GM18909 (cell line): ENCODE measurements at regions not wholly inside any gene's neighbourhood (a gene's known extent, or its start where the extent isn't known, plus 50 kb on each side); places are given as distances from the start of the nearest gene placed in this dataset.
"Not testable (repeated sequence)": the region's sequence is repeated elsewhere in the genome, so short reads cannot be mapped to it uniquely, and the experiment has no call there.

ENCODE experiments used
- ATAC-seq: cut with Tn5 transposase; IDR thresholded peaks from one replicate; pipeline ENCODE4 v1.9.1; 2021; ENCODE audit warnings: mild to moderate bottlenecking; ENCODE audit not compliant: unreplicated experiment, poor library complexity

GRCh38 chr2:5021136-5021535 lies 671.0 kb upstream of the SOX11 start:
- ATAC-seq: no peak

GRCh38 chr2:5022061-5022460 lies 670.1 kb upstream of the SOX11 start:
- no peak for ATAC-seq

- ATAC-seq: not testable (repeated sequence)
Measured at GRCh38 chr2:5022708-5023635, 669.2 kb upstream of the SOX11 start.

- no peak for ATAC-seq
Measured at GRCh38 chr2:5026571-5027234, 665.5 kb upstream of the SOX11 start.

- ATAC-seq: no peak
Measured at GRCh38 chr2:5035057-5035488, 657.1 kb upstream of the SOX11 start.

GRCh38 chr2:5036256-5036655 lies 655.9 kb upstream of the SOX11 start:
- ATAC-seq: no peak

- ATAC-seq: no peak
Measured at GRCh38 chr2:5039241-5039975, 652.8 kb upstream of the SOX11 start.

- ATAC-seq: no peak
Measured at GRCh38 chr2:5040571-5040970, 651.6 kb upstream of the SOX11 start.

- ATAC-seq: no peak
Measured at GRCh38 chr2:5041501-5041900, 650.7 kb upstream of the SOX11 start.

GRCh38 chr2:5042666-5043440 lies 649.3 kb upstream of the SOX11 start:
- ATAC-seq: no peak

GRCh38 chr2:5051300-5051699 lies 640.9 kb upstream of the SOX11 start:
- ATAC-seq: no peak

GRCh38 chr2:5052905-5053304 lies 639.3 kb upstream of the SOX11 start:
- no peak for ATAC-seq

GRCh38 chr2:5057891-5058351 lies 634.3 kb upstream of the SOX11 start:
- ATAC-seq: no peak

- ATAC-seq: no peak
Measured at GRCh38 chr2:5060956-5061355, 631.2 kb upstream of the SOX11 start.

- no peak for ATAC-seq
Measured at GRCh38 chr2:5064687-5065086, 627.5 kb upstream of the SOX11 start.

GRCh38 chr2:5067816-5068215 lies 624.4 kb upstream of the SOX11 start:
- no peak for ATAC-seq

GRCh38 chr2:5070257-5070656 lies 621.9 kb upstream of the SOX11 start:
- ATAC-seq: no peak

- ATAC-seq: no peak
Measured at GRCh38 chr2:5074733-5075132, 617.5 kb upstream of the SOX11 start.

GRCh38 chr2:5076599-5076998 lies 615.6 kb upstream of the SOX11 start:
- no peak for ATAC-seq

GRCh38 chr2:5077479-5078089 lies 614.6 kb upstream of the SOX11 start:
- no peak for ATAC-seq
